H1 (cell line): ENCODE measurements at regions not wholly inside any gene's neighbourhood (a gene's known extent, or its start where the extent isn't known, plus 50 kb on each side); places are given as distances from the start of the nearest gene placed in this dataset.

ENCODE experiments used
- BACH1 ChIP-seq: IDR thresholded peaks from 2 replicates; pipeline ENCODE4 v1.6.1; 2012; ENCODE audit warnings: low read length, improper control_type of control experiment
- CBX8 ChIP-seq: fragments of 300-800, 300-1000 bp; sonication (generic); IDR thresholded peaks from 2 replicates; pipeline ENCODE4 v1.7.1; 2016; ENCODE audit warnings: low read depth, low read length, borderline replicate concordance
- EZH2 ChIP-seq: fragments of 200-600 bp; sonication (generic); IDR thresholded peaks from 2 replicates; pipeline ENCODE4 v1.7.1; 2012; ENCODE audit warnings: low read depth, mild to moderate bottlenecking, moderate library complexity, low read length, inconsistent platforms; ENCODE audit not compliant: severe bottlenecking
- POLR2AphosphoS5 ChIP-seq: IDR thresholded peaks from 2 replicates; pipeline ENCODE4 v1.6.1; 2011; ENCODE audit warnings: low read depth, low read length
- SP4 ChIP-seq: IDR thresholded peaks from 2 replicates; pipeline ENCODE4 v1.6.1; 2012; ENCODE audit warnings: low read length, inconsistent platforms
- TBP ChIP-seq: IDR thresholded peaks from 2 replicates; pipeline ENCODE4 v1.6.1; 2011; ENCODE audit warnings: low read depth, low read length, improper control_type of control experiment
- ZNF274 ChIP-seq: IDR thresholded peaks from 2 replicates; pipeline ENCODE4 v1.7.0; 2012; ENCODE audit warnings: low read length, borderline replicate concordance; ENCODE audit errors: extremely low read depth

- TF ChIP-seq CBX8 (no peak), POLR2AphosphoS5 (no peak), TBP (no peak), ZNF274 (no peak), BACH1 (no peak), SP4 (no peak), EZH2 (no peak)
Observed at GRCh38 chr6:18323935-18324705, 59.8 kb upstream of the DEK start (continued).
